K562 (cell line): ENCODE measurements at regions not wholly inside any gene's neighbourhood (a gene's known extent, or its start where the extent isn't known, plus 50 kb on each side); places are given as distances from the start of the nearest gene placed in this dataset.

Experiments
- ATAC-seq: fragments of 200-7000 bp; cut with Tn5 transposase; 3 replicates; pipeline ENCODE4 v1.9.1; 2020; ENCODE audit warnings: moderate library complexity
- BruUV-seq: library from RNA; stranded (reverse); fragments of 400-500 nt; replicated peaks from 2 replicates; lab custom pipeline; 2021; lab: Mats Ljungman, UMichigan
- CTCF ChIA-PET: fragments of 300-600 bp; formaldehyde crosslinking; extraction: SDS; loops from one replicate; lab custom pipeline; 2021; ENCODE audit warnings: low intra/inter-chr PET ratio; lab: Yijun Ruan, JAX
- POLR2A ChIA-PET: fragments of 300-600, 350-650 bp; sonication (Branson Sonifier 250); formaldehyde crosslinking; extraction: SDS; loops from one replicate; lab custom pipeline; 2021; ENCODE audit warnings: antibody characterized with exemption, inconsistent platforms; lab: Yijun Ruan, JAX
- DNase-seq, 4 experiments: peaks; one replicate each; pipeline versions ENCODE4 v3.0.0 to v3.0.0-alpha.2; 2011 to 2018; ENCODE audit warnings: low spot score in 3 of 4, mixed read lengths in 3 of 4; ENCODE audit errors: extremely low read depth in 1 of 4
- FAIRE-seq: peaks from 2 replicates; lab custom pipeline; 2011; peaks lifted over from hg19 to GRCh38; lab: Jason Lieb, UNC
- H2AFZ ChIP-seq: 2 replicates; pipeline ENCODE4 v1.6.0; 2011; ENCODE audit warnings: low read depth, low read length, control low read depth, inconsistent platforms
- H3K27ac ChIP-seq: fragments of 200-600 bp; 3 replicates; pipeline ENCODE4 v1.8.0; 2011; ENCODE audit warnings: low read depth, mild to moderate bottlenecking, control low read depth, inconsistent platforms, low read length, moderate library complexity, mixed read lengths; ENCODE audit errors: extremely low read depth
- H3K27me3 ChIP-seq, 2 experiments: fragments of 300-600 bp in 1 of 2; 2 replicates in 1 of 2; 3 replicates in 1 of 2; pipeline versions ENCODE4 v1.6.0 to v1.8.0; 2011; ENCODE audit warnings: inconsistent platforms in 2 of 2, low read length in 2 of 2, mild to moderate bottlenecking in 1 of 2, mixed read lengths in 1 of 2, moderate library complexity in 1 of 2; ENCODE audit not compliant: control insufficient read depth in 2 of 2, insufficient read depth in 2 of 2
- H3K36me3 ChIP-seq: fragments of 300-600 bp; 3 replicates; pipeline ENCODE4 v1.8.0; 2011; ENCODE audit warnings: mild to moderate bottlenecking, low read length, inconsistent platforms; ENCODE audit not compliant: control insufficient read depth, insufficient read depth
- H3K4me1 ChIP-seq, 2 experiments: fragments of 200-600 bp in 1 of 2; replicated peaks in 1 of 2; 2 replicates in 1 of 2; 3 replicates in 1 of 2; pipeline versions ENCODE4 v1.5.1 to v1.8.0; 2011; ENCODE audit warnings: inconsistent platforms in 2 of 2, low read length in 2 of 2, mild to moderate bottlenecking in 1 of 2, mixed read lengths in 1 of 2, moderate library complexity in 1 of 2; ENCODE audit not compliant: control insufficient read depth in 2 of 2, insufficient read depth in 2 of 2
- H3K4me2 ChIP-seq: 2 replicates; pipeline ENCODE4 v1.6.1; 2011; ENCODE audit warnings: low read length, control low read depth, inconsistent platforms, mixed read lengths; ENCODE audit not compliant: insufficient read depth
- H3K4me3 ChIP-seq: fragments of 200-600 bp; sonication (generic), shearing (Covaris generic); 2 replicates; pipeline ENCODE4 v1.5.1; 2016; ENCODE audit warnings: control low read depth, inconsistent platforms
- H3K79me2 ChIP-seq: fragments of 200-600 bp; 3 replicates; pipeline ENCODE4 v1.8.0; 2011; ENCODE audit warnings: low read length, inconsistent platforms; ENCODE audit not compliant: control insufficient read depth, insufficient read depth
- H3K9ac ChIP-seq, 2 experiments: 2 replicates each; pipeline versions ENCODE4 v1.6.0 to v1.6.1; 2011; ENCODE audit warnings: low read depth in 2 of 2, low read length in 2 of 2, control low read depth in 1 of 2, inconsistent platforms in 1 of 2, mild to moderate bottlenecking in 1 of 2, mixed read lengths in 1 of 2; ENCODE audit not compliant: insufficient read depth in 1 of 2
- H3K9me1 ChIP-seq: one replicate; pipeline ENCODE4 v1.6.0; 2011; ENCODE audit warnings: inconsistent platforms, mild to moderate bottlenecking, low read length, moderate library complexity; ENCODE audit not compliant: control insufficient read depth, insufficient read depth
- H3K9me3 ChIP-seq: replicated peaks from 2 replicates; pipeline ENCODE4 v1.5.1; 2011; ENCODE audit warnings: low read depth, low read length, inconsistent platforms; ENCODE audit not compliant: control insufficient read depth, insufficient read depth
- H4K20me1 ChIP-seq: replicated peaks from 2 replicates; pipeline ENCODE4 v1.6.1; 2011; ENCODE audit warnings: low read length, inconsistent platforms, mixed read lengths; ENCODE audit not compliant: control insufficient read depth, insufficient read depth
- HIVEP1 ChIP-seq: fragments of 250-450 bp; sonication (Bioruptor Pico); IDR thresholded peaks from 2 replicates; pipeline ENCODE4 v1.4.0; 2020; ENCODE audit warnings: mild to moderate bottlenecking
- KAT8 ChIP-seq: fragments of 450-650 bp; IDR thresholded peaks from 2 replicates; pipeline ENCODE4 v1.6.1; 2016; ENCODE audit warnings: low read depth, mild to moderate bottlenecking
- NONO ChIP-seq, 2 experiments: fragments of 200-400 bp in 1 of 2; fragments of 450-650 bp in 1 of 2; formaldehyde crosslinking in 1 of 2; IDR thresholded peaks; 2 replicates each; pipeline ENCODE4 v1.6.1; 2017; ENCODE audit warnings: low read depth in 2 of 2, mild to moderate bottlenecking in 2 of 2, moderate library complexity in 2 of 2, low read length in 1 of 2
- TRIM24 ChIP-seq, 2 experiments: fragments of 450-650 bp; IDR thresholded peaks; 2 replicates each; pipeline ENCODE4 v1.6.1; 2016
- U2AF1 ChIP-seq: fragments of 200-400 bp; formaldehyde crosslinking; optimal IDR thresholded peaks from 2 replicates; pipeline ENCODE3; 2017; ENCODE audit warnings: mild to moderate bottlenecking, low read depth, low read length, moderate library complexity
- ZNF41 ChIP-seq: fragments of 250-450 bp; sonication (Bioruptor Pico); conservative IDR thresholded peaks from 2 replicates; pipeline ENCODE4 v1.4.0; 2020; ENCODE audit warnings: mild to moderate bottlenecking
- ZNF609 ChIP-seq: sonication (generic); formaldehyde crosslinking; IDR thresholded peaks from 2 replicates; pipeline ENCODE4 v1.8.1; 2023; ENCODE audit warnings: missing genetic modification reagents, mild to moderate bottlenecking, borderline replicate concordance
- WGBS: fragments of 100-300 bp; shearing (Covaris generic); methylation state at CpG from one replicate; pipeline ENCODE4 v1.1.6; 2016; ENCODE audit warnings: low coverage, mixed read lengths; ENCODE audit not compliant: insufficient coverage; ENCODE audit errors: missing lambda C conversion rate; 5-methylcytosine and 5-hydroxymethylcytosine counted together
- in situ Hi-C: fragments of 300-500 bp; cut with MboI; formaldehyde crosslinking; loops from 4 replicates; pipeline ENCODE4 v1.15.0; 2018; ENCODE audit warnings: inconsistent platforms, mixed read lengths
- intact Hi-C: fragments of 100-400 bp; cut with micrococcal nuclease; formaldehyde crosslinking; loops from 2 replicates; pipeline ENCODE4 v1.14.2; 2022
- TF ChIP-seq, protein P1 (sequence below): fragments of 450-650 bp; IDR thresholded peaks from 2 replicates; pipeline ENCODE4 v1.7.1; 2018; ENCODE audit warnings: mild to moderate bottlenecking, low read depth; ENCODE audit not compliant: partially characterized antibody
- TF ChIP-seq, protein P2 (sequence below): fragments of 450-650 bp; formaldehyde crosslinking; IDR thresholded peaks from 2 replicates; pipeline ENCODE4 v1.4.0; 2020; ENCODE audit warnings: mild to moderate bottlenecking
- TF ChIP-seq, protein P3 (sequence below): fragments of 250-450 bp; sonication (Bioruptor Pico); IDR thresholded peaks from 2 replicates; pipeline ENCODE4 v1.8.0; 2021; ENCODE audit warnings: moderate library complexity, mild to moderate bottlenecking, inconsistent platforms

DNA sequence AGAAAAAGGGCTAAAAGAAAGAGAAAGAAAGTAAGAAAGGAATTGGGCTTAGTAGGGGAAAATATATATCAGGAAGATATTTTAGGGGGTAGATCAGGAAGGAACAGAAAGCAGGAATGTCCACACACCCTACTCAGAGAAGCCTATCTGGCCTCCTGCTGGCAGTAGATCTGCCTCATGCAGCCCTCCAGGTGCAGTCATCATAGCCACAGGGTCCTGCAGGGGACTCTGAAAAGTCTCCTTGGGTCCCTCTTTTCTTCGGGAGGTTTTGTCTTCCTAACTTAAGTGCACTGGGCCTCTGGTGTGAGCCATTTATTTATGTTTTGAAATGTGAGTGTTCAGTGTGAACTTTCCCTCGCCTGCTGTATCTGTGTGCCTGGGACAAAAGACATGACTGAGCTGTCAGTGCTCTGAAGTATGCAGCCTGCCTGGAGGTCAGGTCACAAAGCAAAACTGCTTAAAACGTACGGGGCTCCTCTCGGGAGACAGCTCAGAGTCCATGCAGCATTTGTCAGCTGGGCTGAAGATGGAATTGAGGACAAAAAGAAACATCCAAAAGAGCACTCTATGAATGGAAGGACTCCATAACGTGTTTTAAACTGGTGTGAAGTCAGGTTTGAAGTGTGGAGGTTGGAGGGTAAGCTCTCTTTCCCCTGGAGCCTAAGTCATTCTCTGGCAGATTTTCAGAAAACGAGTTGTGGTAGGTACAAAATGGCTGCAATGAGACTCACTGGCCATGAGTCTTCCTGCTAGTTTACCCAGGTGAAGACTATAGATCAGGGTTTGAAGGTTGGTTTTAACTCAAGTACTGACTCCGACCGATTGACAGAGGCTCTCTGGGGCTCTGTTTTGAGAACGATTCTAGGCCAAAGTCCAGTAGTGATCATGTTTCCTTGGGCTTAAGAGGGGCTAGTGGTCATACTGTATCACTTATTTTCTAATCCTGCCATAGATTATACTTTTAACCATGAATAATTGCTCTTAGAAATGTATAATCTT, 151.8 kb upstream of the GDNF start:
- in situ Hi-C loops = no loop called here
- FAIRE-seq (peak; percentile 23), ATAC-seq (no peak), DNase-seq (no peak)
- ChIA-PET CTCF (no interaction called here), POLR2A (interaction anchor here (0.7 kb wide), 1 partner anchor 23 kb away, joined by 3 read pairs; no protein-coding TSS in a partner anchor)
- Histone ChIP-seq H3K36me3 (no peaks in the 10 kb centered on the region), H3K4me3 (no peak overlapping the region), H3K27me3 (peaks cover 0 to under 1% of the 10 kb centered on the region in 2 experiments; a peak in 1 of 5 replicates), H3K9me3 (no peaks in the 10 kb centered on the region), H3K79me2 (no peaks in the 10 kb centered on the region), H4K20me1 (no peaks in the 10 kb centered on the region), H3K9ac (no peak overlapping the region), H2AFZ (no peak overlapping the region), H3K4me1 (no peaks in the 10 kb centered on the region), H3K27ac (no peak overlapping the region), H3K4me2 (no peak overlapping the region), H3K9me1 (no peaks in the 10 kb centered on the region)
- WGBS = 0% methylated on average over 10 of the region's 10 CpGs
- no TSS peak for BruUV-seq
- intact Hi-C loops = no loop called here
- TF ChIP-seq KAT8 = no peak
- TF ChIP-seq, protein P1, sequence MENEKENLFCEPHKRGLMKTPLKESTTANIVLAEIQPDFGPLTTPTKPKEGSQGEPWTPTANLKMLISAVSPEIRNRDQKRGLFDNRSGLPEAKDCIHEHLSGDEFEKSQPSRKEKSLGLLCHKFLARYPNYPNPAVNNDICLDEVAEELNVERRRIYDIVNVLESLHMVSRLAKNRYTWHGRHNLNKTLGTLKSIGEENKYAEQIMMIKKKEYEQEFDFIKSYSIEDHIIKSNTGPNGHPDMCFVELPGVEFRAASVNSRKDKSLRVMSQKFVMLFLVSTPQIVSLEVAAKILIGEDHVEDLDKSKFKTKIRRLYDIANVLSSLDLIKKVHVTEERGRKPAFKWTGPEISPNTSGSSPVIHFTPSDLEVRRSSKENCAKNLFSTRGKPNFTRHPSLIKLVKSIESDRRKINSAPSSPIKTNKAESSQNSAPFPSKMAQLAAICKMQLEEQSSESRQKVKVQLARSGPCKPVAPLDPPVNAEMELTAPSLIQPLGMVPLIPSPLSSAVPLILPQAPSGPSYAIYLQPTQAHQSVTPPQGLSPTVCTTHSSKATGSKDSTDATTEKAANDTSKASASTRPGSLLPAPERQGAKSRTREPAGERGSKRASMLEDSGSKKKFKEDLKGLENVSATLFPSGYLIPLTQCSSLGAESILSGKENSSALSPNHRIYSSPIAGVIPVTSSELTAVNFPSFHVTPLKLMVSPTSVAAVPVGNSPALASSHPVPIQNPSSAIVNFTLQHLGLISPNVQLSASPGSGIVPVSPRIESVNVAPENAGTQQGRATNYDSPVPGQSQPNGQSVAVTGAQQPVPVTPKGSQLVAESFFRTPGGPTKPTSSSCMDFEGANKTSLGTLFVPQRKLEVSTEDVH = no peak
- TF ChIP-seq HIVEP1 (CRISPR knock-in tag) = no peak
- TF ChIP-seq U2AF1 = no peak
- TF ChIP-seq ZNF41 (CRISPR knock-in tag) = no peak
- TF ChIP-seq, protein P2, sequence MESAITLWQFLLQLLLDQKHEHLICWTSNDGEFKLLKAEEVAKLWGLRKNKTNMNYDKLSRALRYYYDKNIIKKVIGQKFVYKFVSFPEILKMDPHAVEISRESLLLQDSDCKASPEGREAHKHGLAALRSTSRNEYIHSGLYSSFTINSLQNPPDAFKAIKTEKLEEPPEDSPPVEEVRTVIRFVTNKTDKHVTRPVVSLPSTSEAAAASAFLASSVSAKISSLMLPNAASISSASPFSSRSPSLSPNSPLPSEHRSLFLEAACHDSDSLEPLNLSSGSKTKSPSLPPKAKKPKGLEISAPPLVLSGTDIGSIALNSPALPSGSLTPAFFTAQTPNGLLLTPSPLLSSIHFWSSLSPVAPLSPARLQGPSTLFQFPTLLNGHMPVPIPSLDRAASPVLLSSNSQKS (CRISPR knock-in tag) = no peak
- no peak for TF ChIP-seq TRIM24 (IDR thresholded peaks at IDR 0.05)
- no peak for TF ChIP-seq NONO (IDR thresholded peaks at IDR 0.05; ENCODE audit: low read depth in 2 of 2, low read length in 1 of 2)
- TF ChIP-seq, protein P3, sequence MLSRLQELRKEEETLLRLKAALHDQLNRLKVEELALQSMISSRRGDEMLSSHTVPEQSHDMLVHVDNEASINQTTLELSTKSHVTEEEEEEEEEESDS (CRISPR knock-in tag) = no peak
- TF ChIP-seq ZNF609 (CRISPR knock-in tag) = no peak
